Colonic mucosa (tissue), 4 donors: ENCODE measurements at regions not wholly inside any gene's neighbourhood (a gene's known extent, or its start where the extent isn't known, plus 50 kb on each side); places are given as distances from the start of the nearest gene placed in this dataset.
A peak's percentile ranks its signal among the peaks of the same experiment; 100 is the strongest.

ENCODE experiments used
- DNase-seq: peaks from one replicate; pipeline ENCODE4 v3.0.0-alpha.2; 2020
- H3K27ac ChIP-seq: fragments of 200-600 bp; one replicate; pipeline ENCODE4 v1.8.0; 2021
- H3K27me3 ChIP-seq: fragments of 200-600 bp; one replicate; pipeline ENCODE4 v1.8.0; 2021
- H3K36me3 ChIP-seq: fragments of 200-600 bp; one replicate; pipeline ENCODE4 v1.8.0; 2021
- H3K4me1 ChIP-seq: fragments of 200-600 bp; one replicate; pipeline ENCODE4 v1.8.0; 2021; ENCODE audit warnings: mild to moderate bottlenecking
- H3K4me3 ChIP-seq: fragments of 200-600 bp; one replicate; pipeline ENCODE4 v1.8.0; 2021
- H3K9ac ChIP-seq, 2 donors: one replicate each; pipeline ENCODE4 v1.7.0; 2013; ENCODE audit warnings: control low read depth in 2 of 2, low read depth in 2 of 2, low read length in 2 of 2
- H3K9me3 ChIP-seq: fragments of 200-600 bp; one replicate; pipeline ENCODE4 v1.8.0; 2021
- intact Hi-C: fragments of 100-400 bp; cut with DNase I; formaldehyde crosslinking; loops from one replicate; pipeline ENCODE4 v1.14.1; 2022
- TF ChIP-seq, protein P1 (sequence below): fragments of 200-600 bp; IDR thresholded peaks from one replicate; pipeline ENCODE4 v1.8.0; 2022; ENCODE audit warnings: antibody characterized with exemption, mild to moderate bottlenecking
- donor health status: healthy.
- donor health status: DM: no; HTN: no; CAD: no.
- donor health status: DM: no; HTN: no; CAD: no.

DNA sequence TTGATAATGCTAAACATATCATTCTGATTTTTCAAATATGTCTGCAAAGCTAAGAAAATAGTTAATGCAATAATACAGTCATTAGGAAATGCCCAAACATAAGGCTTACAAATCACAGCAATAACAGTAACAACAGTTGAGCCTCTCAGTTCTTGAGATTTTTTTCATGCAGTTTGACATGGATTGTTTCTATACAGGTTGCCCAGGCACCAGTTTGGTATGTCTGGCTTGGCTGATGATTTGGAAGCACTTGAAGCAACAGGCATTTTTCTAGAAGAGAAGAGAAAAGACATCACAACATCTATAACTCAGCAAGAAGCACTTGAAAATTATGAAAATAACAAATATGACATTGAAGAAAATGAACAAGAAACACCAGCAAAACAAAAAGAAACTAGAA lies 78.7 kb upstream of the COL6A5 start:
- Histone ChIP-seq H3K9me3 (no peaks in the 10 kb centered on the region), H3K27ac (no peak overlapping the region), H3K36me3 (no peaks in the 10 kb centered on the region), H3K4me1 (no peaks in the 10 kb centered on the region), H3K27me3 (no peaks in the 10 kb centered on the region), H3K4me3 (no peak overlapping the region), H3K9ac (no peak overlapping the region)
- TF ChIP-seq, protein P1, sequence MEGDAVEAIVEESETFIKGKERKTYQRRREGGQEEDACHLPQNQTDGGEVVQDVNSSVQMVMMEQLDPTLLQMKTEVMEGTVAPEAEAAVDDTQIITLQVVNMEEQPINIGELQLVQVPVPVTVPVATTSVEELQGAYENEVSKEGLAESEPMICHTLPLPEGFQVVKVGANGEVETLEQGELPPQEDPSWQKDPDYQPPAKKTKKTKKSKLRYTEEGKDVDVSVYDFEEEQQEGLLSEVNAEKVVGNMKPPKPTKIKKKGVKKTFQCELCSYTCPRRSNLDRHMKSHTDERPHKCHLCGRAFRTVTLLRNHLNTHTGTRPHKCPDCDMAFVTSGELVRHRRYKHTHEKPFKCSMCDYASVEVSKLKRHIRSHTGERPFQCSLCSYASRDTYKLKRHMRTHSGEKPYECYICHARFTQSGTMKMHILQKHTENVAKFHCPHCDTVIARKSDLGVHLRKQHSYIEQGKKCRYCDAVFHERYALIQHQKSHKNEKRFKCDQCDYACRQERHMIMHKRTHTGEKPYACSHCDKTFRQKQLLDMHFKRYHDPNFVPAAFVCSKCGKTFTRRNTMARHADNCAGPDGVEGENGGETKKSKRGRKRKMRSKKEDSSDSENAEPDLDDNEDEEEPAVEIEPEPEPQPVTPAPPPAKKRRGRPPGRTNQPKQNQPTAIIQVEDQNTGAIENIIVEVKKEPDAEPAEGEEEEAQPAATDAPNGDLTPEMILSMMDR = no peak
- no peak for DNase-seq
- intact Hi-C loops = no loop called here

- peak; percentile 22 for DNase-seq
- Histone ChIP-seq H3K9me3 (no peaks in the 10 kb centered on the region), H3K4me3 (no peak overlapping the region), H3K36me3 (no peaks in the 10 kb centered on the region), H3K9ac (no peak overlapping the region), H3K4me1 (no peaks in the 10 kb centered on the region), H3K27ac (no peak overlapping the region), H3K27me3 (no peaks in the 10 kb centered on the region)
- intact Hi-C loops = loop anchor here (2.0 kb wide), 1 partner anchor 262 kb away; no protein-coding TSS in a partner anchor
- TF ChIP-seq, protein P1 = peak; percentile 64
These were observed 69.2 kb upstream of the COL6A5 start for GRCh38 chr3:130276203-130276803.

GRCh38 chr3:130288670-130289069 lies 56.8 kb upstream of the COL6A5 start:
- intact Hi-C loops = no loop called here
- Histone ChIP-seq H3K4me1 (no peaks in the 10 kb centered on the region), H3K36me3 (no peaks in the 10 kb centered on the region), H3K9ac (no peak overlapping the region), H3K27me3 (no peaks in the 10 kb centered on the region), H3K4me3 (no peak overlapping the region), H3K9me3 (no peaks in the 10 kb centered on the region), H3K27ac (no peak overlapping the region)
- DNase-seq = no peak
- TF ChIP-seq, protein P1 = no peak

GRCh38 chr3:130291148-130291547 lies 54.3 kb upstream of the COL6A5 start:
- no peak for DNase-seq
- intact Hi-C loops = no loop called here
- Histone ChIP-seq H3K4me3 (no peak overlapping the region), H3K9ac (no peak overlapping the region), H3K27me3 (no peaks in the 10 kb centered on the region), H3K4me1 (no peaks in the 10 kb centered on the region), H3K9me3 (no peaks in the 10 kb centered on the region), H3K27ac (no peak overlapping the region), H3K36me3 (no peaks in the 10 kb centered on the region)
- TF ChIP-seq, protein P1 = no peak

- TF ChIP-seq, protein P1 = no peak
- DNase-seq = no peak
- H3K4me1 ChIP-seq = no peaks in the 10 kb centered on the region
- no peaks in the 10 kb centered on the region for H3K27me3 ChIP-seq
- H3K36me3 ChIP-seq = no peaks in the 10 kb centered on the region
- H3K9me3 ChIP-seq = no peaks in the 10 kb centered on the region
- H3K9ac ChIP-seq = no peak overlapping the region
- no peak overlapping the region for H3K4me3 ChIP-seq
- intact Hi-C loops = no loop called here
- no peak overlapping the region for H3K27ac ChIP-seq
These were observed 52.2 kb upstream of the COL6A5 start for GRCh38 chr3:130293247-130293646.
